BLaER1 treated with 17β-estradiol and CSF1 and Interleukin-3, amounts not matched to agents 10 nM and 100 nM (cell line): ENCODE measurements at regions not wholly inside any gene's neighbourhood (a gene's known extent, or its start where the extent isn't known, plus 50 kb on each side); places are given as distances from the start of the nearest gene placed in this dataset.
"Not testable (repeated sequence)": the region's sequence is repeated elsewhere in the genome, so short reads cannot be mapped to it uniquely, and the experiment has no call there.

Experiments
- H3K27ac ChIP-seq, 11 experiments: shearing (Covaris generic); formaldehyde crosslinking; 2 replicates each; pipeline ENCODE4 v1.8.1; 2022
- H3K27me3 ChIP-seq, 11 experiments: shearing (Covaris generic); formaldehyde crosslinking; 2 replicates each; pipeline ENCODE4 v1.8.1; 2022
- H3K36me3 ChIP-seq, 11 experiments: shearing (Covaris generic); formaldehyde crosslinking; 2 replicates each; pipeline ENCODE4 v1.8.1; 2022
- H3K4me1 ChIP-seq, 10 experiments: shearing (Covaris generic); formaldehyde crosslinking; 2 replicates each; pipeline ENCODE4 v1.8.1; 2022
- H3K4me2 ChIP-seq, 11 experiments: shearing (Covaris generic); formaldehyde crosslinking; 2 replicates each; pipeline ENCODE4 v1.8.1; 2022
- H3K4me3 ChIP-seq, 10 experiments: shearing (Covaris generic); formaldehyde crosslinking; 2 replicates each; pipeline ENCODE4 v1.8.1; 2022
- H3K9ac ChIP-seq, 11 experiments: shearing (Covaris generic); formaldehyde crosslinking; 2 replicates each; pipeline ENCODE4 v1.8.1; 2022
- H3K9me3 ChIP-seq, 11 experiments: shearing (Covaris generic); formaldehyde crosslinking; replicated peaks in 1 of 11; 2 replicates each; pipeline ENCODE4 v1.8.1; 2022
- H4K20me1 ChIP-seq, 11 experiments: shearing (Covaris generic); formaldehyde crosslinking; 2 replicates each; pipeline ENCODE4 v1.8.1; 2022
- Cebpa-rat ChIP-seq, 11 experiments: shearing (Covaris generic); IDR thresholded peaks; 2 replicates each; pipeline ENCODE4 v1.8.1; 2022

GRCh38 chr6:78639111-78640110 is 227.9 kb upstream of the IRAK1BP1 start:
- Histone ChIP-seq H3K4me1 (no peaks in the 10 kb centered on the region), H4K20me1 (no peaks in the 10 kb centered on the region), H3K27me3 (no peaks in the 10 kb centered on the region), H3K4me3 (no peak overlapping the region), H3K4me2 (no peak overlapping the region), H3K36me3 (no peaks in the 10 kb centered on the region), H3K9me3 (no peaks in the 10 kb centered on the region), H3K9ac (no peak overlapping the region), H3K27ac (no peak overlapping the region)
- TF ChIP-seq Cebpa-rat (IDR thresholded peaks at IDR 0.05) = no peak

GRCh38 chr6:78643976-78644375 is 223.4 kb upstream of the IRAK1BP1 start:
- not testable (repeated sequence) for H3K9me3 ChIP-seq, H3K27ac ChIP-seq, H4K20me1 ChIP-seq, H3K4me3 ChIP-seq, H3K4me2 ChIP-seq, H3K4me1 ChIP-seq, H3K9ac ChIP-seq, H3K27me3 ChIP-seq, H3K36me3 ChIP-seq

GRCh38 chr6:78646542-78647415 is 220.6 kb upstream of the IRAK1BP1 start:
- not testable (repeated sequence) for H3K4me3 ChIP-seq, H3K27ac ChIP-seq, H4K20me1 ChIP-seq, H3K4me1 ChIP-seq, H3K4me2 ChIP-seq, H3K36me3 ChIP-seq, H3K9me3 ChIP-seq, H3K27me3 ChIP-seq, H3K9ac ChIP-seq

- H3K4me1 ChIP-seq, H3K4me3 ChIP-seq, H3K9ac ChIP-seq, H3K36me3 ChIP-seq, H3K27me3 ChIP-seq, H3K27ac ChIP-seq, H4K20me1 ChIP-seq, H3K9me3 ChIP-seq, H3K4me2 ChIP-seq: not testable (repeated sequence)
Observed at GRCh38 chr6:78665819-78666218, 201.5 kb upstream of the IRAK1BP1 start.

- TF ChIP-seq Cebpa-rat (IDR thresholded peaks at IDR 0.05) = no peak
- no peaks in the 10 kb centered on the region for H3K9me3 ChIP-seq
- H3K27ac ChIP-seq = no peak overlapping the region
- H3K4me2 ChIP-seq = no peak overlapping the region
- H3K27me3 ChIP-seq = no peaks in the 10 kb centered on the region
- no peak overlapping the region for H3K4me3 ChIP-seq
- H3K9ac ChIP-seq = no peak overlapping the region
- H3K36me3 ChIP-seq = no peaks in the 10 kb centered on the region
- H4K20me1 ChIP-seq = no peaks in the 10 kb centered on the region
- H3K4me1 ChIP-seq = no peaks in the 10 kb centered on the region
Observed at GRCh38 chr6:78666764-78667163, 200.6 kb upstream of the IRAK1BP1 start.

GRCh38 chr6:78670156-78670555 is 197.2 kb upstream of the IRAK1BP1 start:
- Histone ChIP-seq H3K4me2 (no peak overlapping the region), H3K9ac (no peak overlapping the region), H3K4me1 (no peaks in the 10 kb centered on the region), H3K36me3 (no peaks in the 10 kb centered on the region), H3K27ac (no peak overlapping the region), H3K9me3 (no peaks in the 10 kb centered on the region), H3K4me3 (no peak overlapping the region), H3K27me3 (no peaks in the 10 kb centered on the region), H4K20me1 (no peaks in the 10 kb centered on the region)
- no peak for TF ChIP-seq Cebpa-rat (IDR thresholded peaks at IDR 0.05)

GRCh38 chr6:78670802-78671201 is 196.5 kb upstream of the IRAK1BP1 start:
- Histone ChIP-seq H3K4me1 (no peaks in the 10 kb centered on the region), H3K9me3 (no peaks in the 10 kb centered on the region), H4K20me1 (no peaks in the 10 kb centered on the region), H3K27ac (no peak overlapping the region), H3K36me3 (no peaks in the 10 kb centered on the region), H3K9ac (no peak overlapping the region), H3K4me3 (no peak overlapping the region), H3K4me2 (no peak overlapping the region), H3K27me3 (no peaks in the 10 kb centered on the region)
- no peak for TF ChIP-seq Cebpa-rat (IDR thresholded peaks at IDR 0.05)

- H3K4me1 ChIP-seq, H3K4me3 ChIP-seq, H4K20me1 ChIP-seq, H3K9me3 ChIP-seq, H3K36me3 ChIP-seq, H3K9ac ChIP-seq, H3K27ac ChIP-seq, H3K27me3 ChIP-seq, H3K4me2 ChIP-seq: not testable (repeated sequence)
Observed at GRCh38 chr6:78676069-78677007, 191.0 kb upstream of the IRAK1BP1 start.

GRCh38 chr6:78688668-78689067 is 178.7 kb upstream of the IRAK1BP1 start:
- Histone ChIP-seq H3K27me3 (no peaks in the 10 kb centered on the region), H3K9me3 (no peaks in the 10 kb centered on the region), H3K9ac (no peak overlapping the region), H3K4me2 (no peak overlapping the region), H4K20me1 (no peaks in the 10 kb centered on the region), H3K4me1 (no peaks in the 10 kb centered on the region), H3K4me3 (no peak overlapping the region), H3K27ac (no peak overlapping the region), H3K36me3 (no peaks in the 10 kb centered on the region)
- no peak for TF ChIP-seq Cebpa-rat (IDR thresholded peaks at IDR 0.05)
